Motor neuron (in vitro differentiated cells): ENCODE measurements at regions not wholly inside any gene's neighbourhood (a gene's known extent, or its start where the extent isn't known, plus 50 kb on each side); places are given as distances from the start of the nearest gene placed in this dataset.
A peak's percentile ranks its signal among the peaks of the same experiment; 100 is the strongest.

Source experiments
- ATAC-seq, 8 experiments: fragments of 200-7000 bp; cut with Tn5 transposase; replicated peaks in 6 of 8; 2 replicates each; pipeline ENCODE4 v1.8.0; 2021; ENCODE audit warnings: mild to moderate bottlenecking in 8 of 8, moderate library complexity in 8 of 8
- H3K27ac ChIP-seq, 2 donors: fragments of 250-450 bp; sonication (Bioruptor Pico); 2 replicates each; pipeline ENCODE4 v1.9.0; 2021; ENCODE audit warnings: antibody characterized with exemption in 2 of 2, mild to moderate bottlenecking in 2 of 2, moderate library complexity in 1 of 2
- H3K4me1 ChIP-seq, 2 donors: fragments of 250-450 bp; sonication (Bioruptor Pico); replicated peaks in 1 of 2; 2 replicates each; pipeline ENCODE4 v1.6.1; 2021; ENCODE audit warnings: antibody characterized with exemption in 2 of 2, mild to moderate bottlenecking in 2 of 2, moderate library complexity in 1 of 2
- H3K4me3 ChIP-seq, 5 donors: fragments of 250-450 bp; sonication (Bioruptor Pico); 2 replicates each; pipeline ENCODE4 v1.9.0; 2021; ENCODE audit warnings: antibody characterized with exemption in 5 of 5, mild to moderate bottlenecking in 5 of 5, moderate library complexity in 4 of 5
- WGBS, 10 experiments: fragments of 450-650 bp; shearing (Covaris generic); methylation state at CpG; one replicate each; pipeline ENCODE4 v1.0.0; 2022; 5-methylcytosine and 5-hydroxymethylcytosine counted together
- in situ Hi-C, 9 experiments: fragments of 400-800 bp; cut with MboI; loops; one replicate each; pipeline ENCODE4 v1.15.0; 2021; ENCODE audit warnings: low sequenced_read_pairs in 9 of 9, low pct_unique_long_range_greater_than_20kb in 2 of 9; ENCODE audit not compliant: unreplicated experiment in 9 of 9

DNA sequence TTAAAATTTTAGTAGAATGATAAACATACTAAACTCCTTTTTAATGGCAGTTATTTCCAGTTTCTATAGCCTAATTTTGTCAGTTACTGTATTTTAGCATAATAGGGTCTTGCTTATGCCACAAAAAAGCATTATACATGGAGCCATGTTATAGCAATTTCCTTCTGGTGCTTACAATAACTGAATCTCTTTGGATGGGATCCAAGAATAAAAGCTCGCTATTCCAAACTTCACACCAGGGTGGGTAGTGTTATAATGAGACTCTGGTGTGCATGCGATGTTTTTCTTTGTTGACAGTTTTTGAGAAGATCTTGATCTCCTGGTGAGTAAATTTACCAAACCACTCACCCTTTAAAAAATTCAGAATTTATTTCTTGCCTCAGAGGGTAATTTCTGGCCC lies 90.4 kb upstream of the CCDC91 start:
- ATAC-seq, result no peak
- no peak overlapping the region for H3K4me3 ChIP-seq
- 50 to 100% (median 63%) methylated on average over 1 to 2 of the region's 2 CpGs; no CpG with 5 or more reads in 5 of the 10 experiments for WGBS, 10 experiments
- H3K27ac ChIP-seq, result no peak overlapping the region
- in situ Hi-C loops, result no loop called here
- no peaks in the 10 kb centered on the region for H3K4me1 ChIP-seq

DNA sequence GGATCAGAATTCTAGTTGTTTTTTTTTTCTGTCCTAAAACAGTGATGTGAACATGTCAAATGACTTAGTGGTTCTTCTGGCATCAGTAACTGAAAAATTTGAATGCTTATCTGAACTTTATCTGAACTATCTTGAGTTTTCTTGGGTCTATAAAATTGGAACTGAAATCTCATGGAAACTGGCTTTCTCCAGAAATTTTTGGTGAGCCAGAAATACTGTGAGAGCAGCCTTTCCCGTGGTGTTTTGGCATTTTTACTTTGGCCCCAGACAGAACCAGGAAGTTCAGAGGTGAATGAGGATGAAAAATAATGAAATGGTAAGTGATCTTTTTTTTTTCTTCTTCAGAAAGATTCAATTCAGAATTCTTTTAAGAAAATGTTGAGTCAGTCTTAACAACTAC lies 89.5 kb upstream of the CCDC91 start:
- Histone ChIP-seq H3K4me1 (no peaks in the 10 kb centered on the region), H3K4me3 (no peak overlapping the region), H3K27ac (no peak overlapping the region)
- in situ Hi-C loops, result no loop called here
- no peak for ATAC-seq
- WGBS, 10 experiments, result 0 to 100% (median 76%) methylated on average over 1 of the region's 1 CpG; no CpG with 5 or more reads in 2 of the 10 experiments

DNA sequence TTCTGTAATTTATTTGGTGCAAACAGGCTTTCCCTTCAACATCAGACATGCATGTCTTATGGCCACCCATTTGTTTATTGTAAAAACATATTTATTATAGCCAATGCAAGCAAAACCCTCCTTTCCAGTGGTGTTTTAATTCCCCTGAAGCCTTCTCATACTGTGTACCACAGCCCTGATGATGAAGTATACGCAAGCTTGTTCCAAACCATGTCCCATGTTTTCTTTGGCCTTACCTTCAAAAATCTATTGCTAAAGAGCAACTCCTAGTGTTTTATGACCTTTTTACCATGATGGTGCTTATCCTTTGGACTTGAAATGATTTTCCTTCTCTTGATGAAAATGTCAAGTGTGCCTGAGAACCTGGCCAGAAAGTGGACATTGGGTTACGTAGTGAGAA lies 85.9 kb upstream of the CCDC91 start:
- no peak overlapping the region for H3K4me3 ChIP-seq
- ATAC-seq, result no peak
- no peak overlapping the region for H3K27ac ChIP-seq
- no peaks in the 10 kb centered on the region for H3K4me1 ChIP-seq
- 73 to 100% (median 95%) methylated on average over 1 to 2 of the region's 2 CpGs for WGBS, 10 experiments
- in situ Hi-C loops, result no loop called here

DNA sequence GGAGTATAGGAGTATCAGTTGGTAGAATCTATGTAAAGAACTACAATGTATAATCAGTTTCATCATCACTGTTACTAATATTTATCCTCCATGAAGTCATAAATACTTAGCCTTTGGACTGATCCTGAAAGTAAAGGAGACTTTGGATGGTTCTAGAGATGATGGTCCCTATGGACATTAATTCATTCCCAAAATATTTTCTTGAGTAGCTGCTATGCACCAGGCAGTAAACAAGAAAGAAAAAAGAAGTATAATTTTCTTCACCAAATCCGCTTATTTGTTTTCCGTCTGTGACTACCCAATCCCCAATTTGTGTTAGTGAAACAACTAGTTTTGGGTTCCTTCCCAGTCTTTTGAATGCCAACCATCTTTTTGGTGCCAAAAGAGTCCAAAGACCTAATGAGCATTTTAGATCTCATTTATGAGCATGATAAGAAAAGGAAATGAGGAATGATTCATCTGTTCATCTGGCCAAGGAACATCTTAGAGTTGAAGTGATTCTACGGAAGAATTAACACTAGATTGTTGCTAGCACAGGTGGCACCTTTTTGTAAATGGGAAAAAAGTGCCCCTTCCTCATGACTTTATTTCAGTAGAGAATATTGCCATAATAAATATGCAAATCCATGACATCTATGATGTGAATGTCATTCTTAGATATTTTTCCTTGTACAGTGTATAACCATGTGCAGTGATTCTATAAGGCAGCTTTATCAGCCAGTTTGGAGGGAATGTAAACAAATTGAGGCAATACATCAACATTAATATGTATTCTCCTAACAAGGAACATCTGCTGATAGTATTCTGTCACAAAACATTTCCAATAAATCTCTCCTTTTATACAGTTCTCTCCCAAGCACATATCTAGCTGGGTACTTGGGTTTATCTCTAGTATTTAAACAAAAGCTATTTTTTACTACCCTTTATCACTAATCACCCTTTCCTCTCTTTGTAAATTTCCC lies 85.1 kb upstream of the CCDC91 start:
- H3K27ac ChIP-seq, result no peak overlapping the region
- WGBS, 10 experiments, result 14 to 100% (median 89%) methylated on average over 1 to 3 of the region's 3 CpGs; no CpG with 5 or more reads in 2 of the 10 experiments
- H3K4me1 ChIP-seq, result no peaks in the 10 kb centered on the region
- in situ Hi-C loops, result no loop called here
- no peak for ATAC-seq
- no peak overlapping the region for H3K4me3 ChIP-seq

DNA sequence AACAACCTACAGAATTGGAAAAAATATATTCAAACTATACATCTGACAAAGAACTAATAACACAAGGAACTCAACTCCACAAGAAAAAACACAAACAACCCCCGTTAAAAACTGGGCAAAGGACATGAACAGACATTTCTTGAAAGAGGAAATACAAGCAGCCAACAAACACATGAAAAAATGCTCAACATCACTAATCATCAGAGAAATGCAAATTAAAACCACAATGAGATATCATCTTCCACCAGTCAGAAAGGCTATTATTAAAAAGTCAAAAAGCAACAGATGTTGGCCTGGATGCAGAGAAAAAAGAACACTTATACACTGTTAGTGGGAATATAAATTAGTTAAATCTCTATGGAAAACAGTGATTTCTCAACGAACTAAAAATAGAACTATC lies 82.6 kb upstream of the CCDC91 start:
- H3K27ac ChIP-seq, result no peak overlapping the region
- in situ Hi-C loops, result no loop called here
- ATAC-seq, result no peak
- H3K4me3 ChIP-seq, result no peak overlapping the region
- 11 to 100% (median 78%) methylated on average over 1 to 2 of the region's 2 CpGs; no CpG with 5 or more reads in 1 of the 10 experiments for WGBS, 10 experiments
- H3K4me1 ChIP-seq, result no peaks in the 10 kb centered on the region

DNA sequence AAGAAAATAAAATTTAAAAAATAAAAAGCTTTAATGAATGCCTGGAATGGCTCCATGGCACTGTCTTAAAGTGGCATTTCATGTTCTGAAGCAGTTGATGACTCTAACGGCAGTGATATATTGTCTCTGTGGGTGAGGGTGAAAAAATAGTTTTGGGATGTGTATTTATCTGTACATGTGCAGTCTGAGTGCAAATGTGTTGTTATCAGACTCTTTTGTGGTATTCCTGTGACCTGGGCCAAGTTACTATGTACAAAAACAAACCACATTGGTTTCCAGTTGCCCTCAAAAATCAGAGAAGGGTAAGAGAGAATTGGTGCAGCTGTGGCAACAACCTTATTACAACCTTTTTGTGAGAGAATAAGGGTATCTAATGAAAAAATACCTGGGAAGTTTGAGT lies 81.7 kb upstream of the CCDC91 start:
- Histone ChIP-seq H3K4me3 (no peak overlapping the region), H3K4me1 (no peaks in the 10 kb centered on the region), H3K27ac (no peak overlapping the region)
- 80 to 100% (median 88%) methylated on average over 1 of the region's 1 CpG; no CpG with 5 or more reads in 5 of the 10 experiments for WGBS, 10 experiments
- in situ Hi-C loops, result no loop called here
- ATAC-seq, result peak in 1 of 8 experiments; percentile 84

DNA sequence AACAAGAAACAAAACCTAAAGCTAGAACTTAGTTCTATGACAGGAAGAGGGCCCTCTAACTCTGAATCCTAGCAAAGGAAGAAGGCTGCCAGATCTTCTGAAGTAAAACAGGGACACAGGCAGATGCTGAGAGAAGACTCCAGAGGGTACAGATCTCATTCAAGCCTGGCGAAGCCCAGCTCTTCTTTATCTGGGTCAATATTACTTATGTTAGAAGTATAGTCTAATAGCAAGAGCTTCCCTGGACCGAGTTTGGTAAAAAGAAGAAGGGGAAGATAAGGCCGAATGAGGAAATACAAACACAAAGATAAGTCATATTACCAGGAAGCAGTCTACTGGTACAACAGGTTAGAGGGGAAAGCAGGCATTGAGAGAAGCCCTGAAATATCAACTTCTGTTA lies 79.9 kb upstream of the CCDC91 start:
- in situ Hi-C loops, result no loop called here
- Histone ChIP-seq H3K4me1 (no peaks in the 10 kb centered on the region), H3K4me3 (no peak overlapping the region), H3K27ac (no peak overlapping the region)
- ATAC-seq, result no peak
- WGBS, 10 experiments, result 38 to 94% (median 85%) methylated on average over 1 to 3 of the region's 3 CpGs; no CpG with 5 or more reads in 4 of the 10 experiments

DNA sequence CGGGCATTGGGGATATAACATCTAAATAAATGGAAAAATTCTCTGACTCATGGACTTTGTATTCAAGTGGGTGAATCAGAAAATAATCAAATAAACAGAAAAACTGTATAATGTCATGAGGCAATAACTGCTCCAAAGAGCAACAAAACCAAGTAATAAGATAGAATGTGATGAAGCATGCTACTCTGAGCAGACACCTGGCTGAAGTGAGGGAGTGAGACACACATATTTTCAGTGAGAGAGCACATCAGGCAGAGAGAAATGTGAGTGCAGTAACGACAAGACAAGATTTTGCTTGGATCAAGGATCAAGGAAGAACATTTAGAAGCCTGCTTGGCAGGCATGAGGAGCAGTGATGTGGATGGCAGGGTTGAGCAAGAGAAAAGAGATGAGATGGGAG lies 75.8 kb upstream of the CCDC91 start:
- ATAC-seq, result no peak

DNA sequence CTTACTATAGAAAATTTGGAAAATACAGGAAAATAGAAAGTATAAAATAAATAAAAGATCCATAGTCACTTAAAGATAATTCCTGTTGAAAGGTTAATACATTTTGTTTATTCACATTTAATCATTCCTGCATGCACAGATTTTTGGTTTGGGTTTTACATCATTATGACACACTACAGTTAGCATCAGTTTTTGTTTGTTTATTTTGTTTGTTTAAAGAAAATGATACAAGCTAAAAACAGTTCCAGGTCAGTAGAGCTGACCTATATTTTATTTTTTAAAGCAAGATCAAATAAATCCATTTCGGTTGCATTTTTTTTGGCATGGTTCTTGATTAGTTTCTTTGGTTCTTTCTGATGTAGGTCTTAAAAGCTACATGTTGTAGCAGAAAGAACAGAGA lies 68.8 kb upstream of the CCDC91 start:
- no peaks in the 10 kb centered on the region for H3K4me1 ChIP-seq
- no peak for ATAC-seq
- no peak overlapping the region for H3K4me3 ChIP-seq
- in situ Hi-C loops, result no loop called here
- WGBS, 10 experiments, result 33 to 100% (median 86%) methylated on average over 1 of the region's 1 CpG
- H3K27ac ChIP-seq, result no peak overlapping the region

More for the DNA sequence above, 75.8 kb upstream of the CCDC91 start:
- no peak overlapping the region for H3K27ac ChIP-seq
- in situ Hi-C loops, result no loop called here
- WGBS, 10 experiments, result 0 to 94% (median 69%) methylated on average over 1 to 2 of the region's 2 CpGs; no CpG with 5 or more reads in 1 of the 10 experiments
- no peak overlapping the region for H3K4me3 ChIP-seq
- no peaks in the 10 kb centered on the region for H3K4me1 ChIP-seq

DNA sequence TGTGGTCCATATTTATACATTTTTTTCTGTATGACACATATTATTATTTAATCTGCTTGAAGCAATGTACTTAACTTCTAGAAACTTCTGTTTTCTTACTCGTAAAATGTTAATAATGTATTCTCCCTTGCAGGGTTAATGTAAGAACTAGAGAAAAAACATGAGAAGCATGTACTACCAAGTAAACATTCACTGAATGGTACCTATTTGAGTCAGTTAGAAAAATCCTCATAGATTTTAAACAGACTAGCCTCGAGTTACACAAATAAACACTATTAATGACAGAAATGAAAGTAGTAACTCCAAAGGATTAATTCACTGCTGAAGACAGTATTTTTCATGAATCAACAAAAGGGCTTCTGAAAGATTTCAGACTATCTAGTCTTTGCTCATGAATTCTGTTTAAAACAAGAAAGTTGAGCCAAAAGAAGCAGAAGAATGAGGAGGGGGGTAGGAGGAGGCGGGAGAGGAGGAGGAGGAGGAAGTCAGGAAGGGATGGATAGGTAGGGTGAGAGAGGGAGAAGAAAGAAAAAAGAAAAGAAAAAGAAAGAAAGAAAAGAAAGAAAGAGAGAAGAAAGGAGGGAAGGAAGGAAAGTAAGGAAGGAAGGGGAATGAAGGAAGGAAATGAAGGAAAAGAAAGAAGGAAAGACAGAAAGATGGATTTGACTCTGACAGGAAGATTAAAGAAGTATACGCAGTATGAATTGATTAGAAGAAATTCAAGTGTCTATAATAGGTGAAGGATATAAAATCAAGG lies 68.2 kb upstream of the CCDC91 start:
- no peak for ATAC-seq
- WGBS, 10 experiments, result 60 to 95% (median 86%) methylated on average over 2 to 4 of the region's 4 CpGs
- Histone ChIP-seq H3K4me3 (no peak overlapping the region), H3K4me1 (no peaks in the 10 kb centered on the region), H3K27ac (no peak overlapping the region)
- in situ Hi-C loops, result no loop called here

DNA sequence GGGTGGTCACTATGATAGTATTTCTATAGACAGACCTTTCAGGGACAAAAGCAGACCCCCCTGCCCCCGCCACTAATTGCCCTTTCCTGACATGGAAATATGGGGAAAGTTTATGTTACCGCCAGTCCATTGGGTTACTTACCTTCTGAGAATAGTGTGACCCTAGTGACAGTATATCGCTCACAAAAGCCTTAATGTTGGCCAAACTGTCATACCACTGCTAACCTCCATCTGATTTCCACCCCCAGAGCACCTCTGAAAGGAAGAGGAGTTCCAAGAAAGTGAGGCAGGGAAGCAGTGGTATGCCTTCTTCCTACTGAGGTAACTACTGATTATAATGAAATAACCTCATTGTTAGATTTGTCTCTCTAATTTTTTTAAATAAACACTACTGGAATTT lies 67.5 kb upstream of the CCDC91 start:
- 40 to 100% (median 86%) methylated on average over 1 to 3 of the region's 3 CpGs; no CpG with 5 or more reads in 2 of the 10 experiments for WGBS, 10 experiments
- ATAC-seq, result no peak
- Histone ChIP-seq H3K4me1 (no peaks in the 10 kb centered on the region), H3K27ac (no peak overlapping the region), H3K4me3 (no peak overlapping the region)
- in situ Hi-C loops, result no loop called here

DNA sequence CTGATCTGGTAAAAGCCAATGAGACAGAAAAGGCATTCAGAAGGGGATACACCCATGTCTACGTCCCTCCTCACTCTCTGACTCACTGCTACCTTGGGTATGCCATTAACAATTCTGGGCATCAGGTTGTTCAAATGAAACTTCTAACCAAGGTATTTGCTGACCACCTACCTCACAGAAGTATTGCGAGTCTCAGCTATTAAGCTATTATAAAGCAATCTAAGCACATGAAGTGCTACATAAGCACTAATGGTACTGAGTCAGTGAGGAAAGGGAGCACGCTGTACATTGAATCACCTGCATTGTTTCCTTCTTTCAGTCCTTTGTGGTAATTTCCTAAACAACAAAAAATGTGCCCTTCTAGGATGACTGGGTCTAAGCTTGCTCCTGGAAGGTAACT lies 62.8 kb upstream of the CCDC91 start:
- no peaks in the 10 kb centered on the region for H3K4me1 ChIP-seq
- WGBS, 10 experiments, result 66 to 100% (median 96%) methylated on average over 1 to 3 of the region's 3 CpGs; no CpG with 5 or more reads in 2 of the 10 experiments
- in situ Hi-C loops, result no loop called here
- no peak for ATAC-seq
- H3K27ac ChIP-seq, result no peak overlapping the region
- H3K4me3 ChIP-seq, result no peak overlapping the region

DNA sequence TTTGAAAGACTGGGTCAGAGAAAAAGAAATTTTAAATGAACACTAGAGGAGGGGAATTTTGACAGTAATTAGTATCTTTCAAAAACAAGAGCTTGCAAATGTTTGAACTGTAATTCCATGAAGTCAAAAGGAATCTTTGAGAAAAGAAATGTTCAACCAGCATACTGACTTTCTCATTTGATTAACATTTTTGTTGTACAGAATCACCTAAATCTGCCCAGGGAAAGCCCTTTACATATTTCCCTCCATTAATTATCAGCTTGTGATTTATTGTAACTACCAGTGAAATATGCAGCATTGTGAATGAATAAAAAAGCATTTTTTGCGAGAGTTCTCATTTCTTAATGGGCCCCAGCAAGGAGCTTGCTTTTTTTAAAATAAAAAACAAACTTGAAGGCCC lies 61.2 kb upstream of the CCDC91 start:
- Histone ChIP-seq H3K27ac (no peak overlapping the region), H3K4me1 (no peaks in the 10 kb centered on the region), H3K4me3 (no peak overlapping the region)
- no peak for ATAC-seq
- in situ Hi-C loops, result no loop called here
- 43 to 100% (median 75%) methylated on average over 1 of the region's 1 CpG; no CpG with 5 or more reads in 3 of the 10 experiments for WGBS, 10 experiments
